ENCODE measurements at regions not wholly inside any gene's neighbourhood (a gene's known extent, or its start where the extent isn't known, plus 50 kb on each side); places are given as distances from the start of the nearest gene placed in this dataset.

- H3K36me3 ChIP-seq (replicated peaks in 1 of 2), result no peaks in the 10 kb centered on the region
- no peak for TF ChIP-seq POLR2A (IDR thresholded peaks at IDR 0.05)
- TF ChIP-seq CTCF (IDR thresholded peaks at IDR 0.05), result no peak
- H3K4me3 ChIP-seq, result no peak overlapping the region
- H3K27me3 ChIP-seq, result no peaks in the 10 kb centered on the region
- H3K27ac ChIP-seq, result no peak overlapping the region
- 49 to 58% (median 53%) methylated on average over 4 of the region's 4 CpGs for WGBS, 4 donors
- intact Hi-C loops (cut with DNase I), result no loop called here
- DNase-seq, result no peak
- no peaks in the 10 kb centered on the region for H3K9me3 ChIP-seq (replicated peaks in 1 of 3)
- no peaks in the 10 kb centered on the region for H3K4me1 ChIP-seq (replicated peaks in 1 of 2)
These were observed 1054.8 kb downstream of the MAT2B start for GRCh38 chr5:164560216-164560615.

GRCh38 chr5:164561933-164562872 is 1056.8 kb downstream of the MAT2B start:
- no peaks in the 10 kb centered on the region for H3K9me3 ChIP-seq (replicated peaks in 1 of 3)
- H3K4me3 ChIP-seq, result no peak overlapping the region
- no peaks in the 10 kb centered on the region for H3K4me1 ChIP-seq (replicated peaks in 1 of 2)
- WGBS, 4 donors, result 54 to 64% (median 59%) methylated on average over 7 of the region's 7 CpGs
- intact Hi-C loops (cut with DNase I), result no loop called here
- H3K27ac ChIP-seq, result no peak overlapping the region
- H3K36me3 ChIP-seq (replicated peaks in 1 of 2), result no peaks in the 10 kb centered on the region
- no peak for DNase-seq
- no peaks in the 10 kb centered on the region for H3K27me3 ChIP-seq
- TF ChIP-seq CTCF (IDR thresholded peaks at IDR 0.05), result no peak
- TF ChIP-seq POLR2A (IDR thresholded peaks at IDR 0.05), result no peak

- Histone ChIP-seq H3K27me3 (no peaks in the 10 kb centered on the region), H3K4me3 (no peak overlapping the region), H3K9me3 (replicated peaks in 1 of 3) (no peaks in the 10 kb centered on the region), H3K4me1 (replicated peaks in 1 of 2) (no peaks in the 10 kb centered on the region), H3K27ac (no peak overlapping the region), H3K36me3 (replicated peaks in 1 of 2) (no peaks in the 10 kb centered on the region)
- 41 to 60% (median 51%) methylated on average over 1 of the region's 1 CpG for WGBS, 4 donors
- intact Hi-C loops (cut with DNase I), result no loop called here
- TF ChIP-seq CTCF (IDR thresholded peaks at IDR 0.05) (no peak), POLR2A (IDR thresholded peaks at IDR 0.05) (no peak)
- DNase-seq, result no peak
These were observed 1058.0 kb downstream of the MAT2B start for GRCh38 chr5:164563370-164563769.

GRCh38 chr5:164573397-164573796 is 1068.0 kb downstream of the MAT2B start:
- Histone ChIP-seq H3K27me3 (no peaks in the 10 kb centered on the region), H3K9me3 (replicated peaks in 1 of 3) (no peaks in the 10 kb centered on the region), H3K27ac (no peak overlapping the region), H3K4me3 (no peak overlapping the region), H3K36me3 (replicated peaks in 1 of 2) (no peaks in the 10 kb centered on the region), H3K4me1 (replicated peaks in 1 of 2) (no peaks in the 10 kb centered on the region)
- intact Hi-C loops (cut with DNase I), result no loop called here
- TF ChIP-seq POLR2A (IDR thresholded peaks at IDR 0.05) (no peak), CTCF (IDR thresholded peaks at IDR 0.05) (no peak)
- no peak for DNase-seq
- WGBS, 4 donors, result 46 to 64% (median 55%) methylated on average over 2 of the region's 2 CpGs
